ENCODE measurements at regions not wholly inside any gene's neighbourhood (a gene's known extent, or its start where the extent isn't known, plus 50 kb on each side); places are given as distances from the start of the nearest gene placed in this dataset.

GRCh38 chr15:38046257-38047051 lies 112.0 kb downstream of the TMCO5A start:
- no peak for DNase-seq

DNA sequence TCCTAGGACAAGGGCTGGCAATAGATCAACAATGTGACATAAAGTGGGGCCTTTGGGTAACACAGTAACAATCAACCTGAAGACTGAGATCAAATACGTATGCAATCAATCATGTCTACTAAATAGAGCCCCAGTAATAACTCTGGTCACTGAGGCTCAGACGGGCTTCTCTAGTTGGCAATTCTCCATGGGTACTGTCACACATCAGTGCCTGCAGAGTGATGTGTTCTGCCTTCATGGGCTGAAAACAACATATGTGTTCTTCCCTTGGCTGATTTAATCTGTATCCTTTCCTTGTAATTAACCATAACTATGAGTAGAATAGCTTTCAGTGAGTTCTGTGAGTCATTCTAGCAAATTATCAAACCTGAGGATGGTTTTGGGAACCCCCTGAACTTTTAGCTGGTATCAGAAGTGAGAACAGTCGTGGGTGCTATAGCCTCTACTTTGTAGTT lies 113.6 kb downstream of the TMCO5A start:
- DNase-seq = no peak

- DNase-seq = no peak
Observed at GRCh38 chr15:38049891-38050290, 115.5 kb downstream of the TMCO5A start.

DNA sequence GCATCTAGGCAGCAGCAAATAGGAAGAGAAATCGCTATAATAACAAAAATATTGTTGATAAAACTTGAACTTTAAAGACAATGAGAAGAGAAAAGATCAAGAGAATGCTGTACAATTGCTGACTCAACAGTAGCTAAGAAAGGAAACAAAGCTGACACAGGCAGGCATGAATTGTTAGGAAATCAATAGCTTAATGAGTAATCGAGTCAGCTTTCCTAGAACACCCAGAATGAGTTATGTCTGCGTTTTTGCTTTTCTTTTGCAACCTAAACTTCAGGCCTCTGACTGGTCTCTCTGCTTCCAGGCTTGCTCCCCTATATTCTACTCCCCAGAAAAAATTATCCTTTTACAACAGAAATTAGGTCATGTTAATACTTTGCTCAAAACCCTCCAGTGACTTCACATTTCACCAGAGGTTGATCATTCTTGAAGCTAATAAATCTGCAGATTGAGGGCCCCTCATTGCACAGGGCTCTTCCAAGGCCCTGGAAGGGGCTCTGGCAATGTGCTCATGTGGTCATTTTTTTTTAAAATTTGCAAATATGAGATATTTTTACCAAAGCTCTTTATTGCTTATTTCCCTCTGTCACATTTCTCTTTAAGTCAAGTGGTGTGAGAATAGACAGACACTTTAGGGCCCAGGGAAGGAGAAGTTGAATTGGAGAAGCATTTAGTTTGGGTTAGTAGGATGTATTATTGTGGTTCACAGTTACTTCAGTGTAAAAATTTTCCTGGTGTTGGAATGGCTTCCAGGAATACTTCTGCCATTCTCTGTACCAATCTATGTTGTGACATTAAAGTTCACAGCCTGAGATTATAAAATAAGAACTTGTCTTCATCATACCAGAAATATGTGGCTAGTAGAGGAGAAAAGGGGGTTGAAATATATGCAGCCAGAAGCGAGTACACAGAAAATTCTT lies 116.3 kb downstream of the TMCO5A start:
- no peak for DNase-seq

DNA sequence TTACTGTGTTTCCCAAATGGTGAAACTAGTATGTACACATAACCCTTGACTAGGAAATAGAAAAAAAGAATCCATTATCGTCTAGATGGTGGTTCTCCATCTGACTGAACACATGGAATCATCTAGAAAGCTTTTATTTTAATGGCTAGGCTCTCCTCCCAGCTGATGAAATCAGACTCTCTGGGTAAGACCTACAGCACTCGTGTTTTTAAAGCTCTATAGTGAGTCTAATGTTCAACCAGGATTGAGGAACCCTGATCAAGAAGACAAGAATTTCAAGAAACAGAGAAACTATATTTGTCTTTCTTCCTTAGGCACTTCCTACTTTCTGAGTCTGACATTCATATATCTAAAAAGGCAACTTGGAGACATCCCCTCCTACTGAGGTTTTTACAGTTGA lies 118.8 kb downstream of the TMCO5A start:
- DNase-seq = no peak

DNA sequence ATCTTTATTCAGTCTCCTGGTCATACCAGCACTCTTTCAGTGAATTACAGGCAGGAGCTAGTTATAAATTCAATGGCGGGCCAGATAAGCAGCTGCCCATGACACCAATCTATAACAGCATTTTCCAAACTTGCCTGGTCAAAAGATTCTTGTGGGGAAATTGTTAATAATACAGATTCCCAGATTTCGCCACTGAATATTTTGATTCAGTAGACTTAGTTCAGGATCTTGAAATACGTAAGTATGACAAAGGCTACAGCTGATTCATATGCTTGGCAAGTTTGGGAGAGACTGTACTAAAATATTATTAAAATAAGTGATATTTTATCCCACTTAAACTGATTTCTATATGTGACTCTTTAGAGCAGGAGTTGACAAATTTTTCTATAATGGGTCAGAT lies 119.3 kb downstream of the TMCO5A start:
- no peak for DNase-seq

GRCh38 chr15:38054488-38054887 lies 120.0 kb downstream of the TMCO5A start:
- no peak for DNase-seq

- no peak for DNase-seq
Observed at GRCh38 chr15:38058596-38059075, 124.2 kb downstream of the TMCO5A start.

- no peak for DNase-seq
Observed at GRCh38 chr15:38059665-38060064, 125.2 kb downstream of the TMCO5A start.

GRCh38 chr15:38061856-38062649 lies 127.6 kb downstream of the TMCO5A start:
- DNase-seq = no peak

DNA sequence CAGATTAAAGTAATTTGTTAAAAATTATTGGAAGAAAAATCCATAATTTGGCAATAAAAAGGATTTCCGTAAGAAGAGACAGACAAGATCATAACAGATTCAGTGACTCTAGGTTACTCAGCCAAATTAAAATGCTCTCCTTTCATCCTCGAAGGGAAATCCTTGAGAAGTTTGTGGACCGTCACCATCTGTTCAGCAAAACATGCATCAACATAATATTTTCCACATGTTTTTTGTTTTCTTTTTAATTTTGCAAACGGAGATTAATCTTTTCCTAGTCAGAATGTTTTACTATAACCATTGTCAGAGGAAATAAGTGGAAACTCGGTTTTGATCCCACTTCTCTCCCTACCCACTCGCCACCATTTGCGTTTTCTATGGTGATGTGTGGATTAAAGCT lies 128.3 kb downstream of the TMCO5A start:
- DNase-seq = no peak

DNA sequence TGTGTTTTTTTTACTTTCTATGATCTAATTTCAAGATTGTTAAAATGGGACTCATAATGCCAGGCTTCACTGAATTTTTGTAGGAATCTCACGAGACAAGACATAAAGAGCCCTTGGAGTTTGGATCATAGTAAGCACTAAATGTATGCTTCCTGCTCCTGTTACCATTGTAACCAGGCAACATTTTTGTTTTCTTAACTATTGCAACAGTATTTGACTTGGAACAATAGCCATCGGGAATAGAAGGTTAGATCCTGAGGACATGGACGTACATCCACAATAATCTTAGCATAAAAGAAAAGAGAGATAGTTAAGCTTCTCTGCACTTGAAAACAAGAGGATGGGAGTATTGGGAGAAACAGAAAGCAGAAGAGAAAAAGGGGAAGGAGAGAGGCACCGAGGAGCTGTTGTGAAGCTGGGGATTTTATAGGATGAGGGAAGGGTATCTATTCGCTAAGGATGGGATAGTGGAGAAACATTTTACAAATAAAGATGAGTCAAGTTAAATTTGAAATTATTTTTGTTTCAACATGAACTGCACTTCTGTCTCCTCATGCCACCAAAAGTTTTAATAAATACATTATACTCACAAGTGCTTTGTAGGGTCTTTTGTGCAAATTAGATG lies 131.4 kb downstream of the TMCO5A start:
- no peak for DNase-seq

DNA sequence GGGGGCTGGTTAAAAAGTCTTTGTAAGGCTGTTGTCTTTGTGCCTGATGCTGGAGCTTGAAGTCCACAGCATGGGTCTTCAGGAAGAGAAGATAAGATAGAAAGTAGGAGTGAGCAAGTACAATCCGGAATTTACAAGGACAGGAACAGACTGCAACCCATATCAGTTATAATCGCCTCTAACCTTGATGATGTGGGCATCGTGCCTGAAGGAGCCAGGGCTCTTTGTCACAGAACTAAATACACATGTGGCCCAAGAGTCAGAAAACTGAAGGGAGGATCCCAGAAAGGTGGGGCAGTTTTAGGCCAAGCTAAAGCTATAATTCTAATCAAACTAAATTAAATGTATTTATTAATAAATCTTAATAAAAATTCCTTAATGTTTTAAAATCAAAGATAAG lies 132.2 kb downstream of the TMCO5A start:
- DNase-seq = no peak

DNA sequence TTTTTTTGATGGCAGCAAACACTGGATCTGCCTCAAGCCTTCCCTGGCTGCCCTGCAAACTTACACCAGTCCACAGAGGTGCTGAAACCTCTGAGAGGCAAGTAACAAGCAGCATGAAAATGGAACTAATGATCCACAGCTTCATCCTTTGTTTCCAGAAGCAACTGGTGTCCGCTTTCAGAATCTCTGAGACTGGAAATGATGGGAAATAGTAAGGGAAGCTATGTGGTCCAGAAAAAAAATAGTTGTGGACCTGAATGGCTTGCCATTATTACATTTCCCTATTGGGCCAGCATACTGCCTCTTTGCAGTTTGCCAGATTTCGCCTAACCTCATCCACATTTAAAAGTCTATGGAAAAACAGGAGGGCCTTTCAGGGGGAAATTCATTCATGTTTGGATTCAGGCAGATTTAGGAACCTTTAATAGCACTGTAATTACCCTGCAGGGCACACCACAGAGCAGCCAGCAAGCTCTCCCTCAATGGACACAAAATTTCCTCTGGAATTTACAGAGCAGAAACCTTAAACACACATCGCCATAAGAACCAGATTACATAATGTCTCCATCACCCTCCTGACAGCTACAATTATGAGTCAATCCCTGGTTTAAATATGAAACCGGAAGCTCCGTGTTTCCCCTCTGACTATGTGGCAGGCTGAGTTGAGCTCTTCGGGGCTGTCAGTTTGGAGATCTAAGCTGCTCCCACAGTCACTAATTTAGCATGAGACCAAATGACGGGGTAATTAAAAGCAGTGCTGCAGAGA lies 134.4 kb downstream of the TMCO5A start:
- no peak for DNase-seq

- DNase-seq = no peak
Observed at GRCh38 chr15:38069511-38070011, 135.1 kb downstream of the TMCO5A start.

GRCh38 chr15:38070778-38071177 lies 136.3 kb downstream of the TMCO5A start:
- DNase-seq = no peak

DNA sequence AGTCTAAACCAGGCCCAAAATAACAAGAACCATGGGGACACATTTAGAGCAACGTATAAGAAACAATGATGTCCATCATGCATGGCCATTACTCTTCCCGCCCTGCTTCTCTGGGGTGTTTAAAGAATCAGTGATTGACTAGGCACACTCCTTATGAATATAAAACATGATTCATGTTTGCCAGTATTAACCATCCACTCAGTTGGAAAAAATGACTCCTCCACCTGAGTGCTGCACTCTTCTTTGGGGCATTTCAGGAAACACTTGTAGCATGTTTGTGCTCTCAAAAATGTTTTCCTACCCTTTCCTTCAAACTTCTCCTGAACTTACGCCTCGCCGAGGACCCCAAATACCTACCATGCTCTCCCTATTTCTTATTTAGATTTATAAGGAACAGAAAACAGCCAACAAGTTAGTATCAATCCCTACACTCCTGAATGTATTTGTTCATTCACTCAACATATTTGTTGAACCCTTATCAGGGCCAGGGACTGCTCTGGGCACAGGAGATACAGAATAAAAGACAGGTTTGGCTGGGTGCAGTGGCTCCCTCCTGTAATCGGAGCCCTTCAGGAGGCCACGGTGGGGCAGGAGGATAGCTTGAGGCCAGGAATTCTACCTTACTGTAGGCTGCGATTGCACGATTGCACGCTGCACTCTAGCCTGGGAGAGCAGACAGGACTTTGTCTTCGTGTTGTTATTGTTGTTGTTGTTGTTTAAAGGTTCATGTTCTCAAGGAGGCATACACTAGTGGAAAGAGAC lies 137.0 kb downstream of the TMCO5A start:
- no peak for DNase-seq

GRCh38 chr15:38072007-38072347 lies 137.5 kb downstream of the TMCO5A start:
- no peak for DNase-seq

DNA sequence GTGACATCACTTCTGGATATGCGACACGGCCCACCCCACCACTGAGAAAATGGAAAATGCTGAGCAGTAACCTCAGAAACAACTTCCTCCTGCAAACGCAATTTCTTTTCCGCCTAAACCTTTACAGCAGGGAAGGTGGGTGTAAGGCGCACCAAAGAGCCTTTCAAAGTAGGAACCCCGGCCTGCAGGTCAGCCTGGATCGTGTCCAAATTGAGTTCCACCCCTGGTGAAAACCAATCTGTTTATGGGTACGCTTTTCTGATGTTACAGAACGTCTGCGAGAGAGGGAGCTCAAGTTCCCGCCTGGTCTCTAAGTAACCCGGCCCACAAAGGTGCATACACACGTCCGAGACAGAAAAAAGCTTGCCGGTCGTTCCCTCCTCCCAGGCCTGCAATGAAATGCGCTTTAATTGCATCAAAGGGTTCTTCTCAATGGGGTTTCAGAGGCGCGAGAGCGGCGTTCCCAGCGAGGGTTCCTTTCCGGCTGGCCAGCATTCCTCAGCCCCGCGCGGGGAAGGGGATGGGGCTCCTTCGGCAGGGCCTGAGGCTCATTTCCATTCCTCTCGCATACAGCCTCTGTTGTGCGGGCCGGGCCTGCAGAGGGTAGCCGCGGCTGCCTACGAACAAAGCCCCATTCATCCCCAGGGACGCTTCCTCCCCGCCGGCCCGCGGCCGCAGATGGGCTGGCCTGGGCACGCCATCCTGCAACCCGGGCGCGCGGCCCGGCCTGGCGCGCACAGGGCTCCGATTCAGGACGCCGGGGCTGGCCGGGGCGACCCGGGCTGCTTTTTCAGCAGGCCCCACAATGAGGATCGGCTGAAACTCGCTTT lies 138.1 kb downstream of the TMCO5A start:
- DNase-seq = no peak
